ENCODE measurements at regions not wholly inside any gene's neighbourhood (a gene's known extent, or its start where the extent isn't known, plus 50 kb on each side); places are given as distances from the start of the nearest gene placed in this dataset.

- TF ChIP-seq CTCF (conservative IDR thresholded peaks at IDR 0.05): no peak
- no peak for TF ChIP-seq ZFX (IDR thresholded peaks at IDR 0.05)
Observed at GRCh38 chr12:114093520-114093919, 127.4 kb upstream of the RBM19 start.
